T-cell (primary cell): ENCODE measurements at regions not wholly inside any gene's neighbourhood (a gene's known extent, or its start where the extent isn't known, plus 50 kb on each side); places are given as distances from the start of the nearest gene placed in this dataset.
"Not testable (repeated sequence)": the region's sequence is repeated elsewhere in the genome, so short reads cannot be mapped to it uniquely, and the experiment has no call there.

Source experiments
- ATAC-seq, 4 experiments: fragments of 200-7000 bp in 3 of 4; fragments of 150-1000 bp in 1 of 4; cut with Tn5 transposase; replicated peaks in 1 of 4; 1 replicate in 3 of 4; 2 replicates in 1 of 4; pipeline ENCODE4 v1.10.0; 2021; ENCODE audit warnings: moderate library complexity in 3 of 4, mild to moderate bottlenecking in 2 of 4, moderate number of reproducible peaks in 1 of 4
- CTCF ChIA-PET, 2 donors: fragments of 300-600 bp; sonication (Branson Sonifier 250); formaldehyde crosslinking; loops; one replicate each; lab custom pipeline; 2022; ENCODE audit warnings: antibody characterized with exemption in 2 of 2; lab: Charles Lee
- POLR2A ChIA-PET, 2 donors: fragments of 300-600 bp; sonication (Branson Sonifier 250); formaldehyde crosslinking; loops; one replicate each; lab custom pipeline; 2022; ENCODE audit warnings: antibody characterized with exemption in 2 of 2; lab: Charles Lee
- DNase-seq, 35 experiments: peaks; one replicate each; pipeline versions ENCODE4 v3.0.0 to v3.0.0-alpha.2; 2013 to 2023
- H3K27ac ChIP-seq: one replicate; pipeline ENCODE4 v1.5.1; 2013; ENCODE audit warnings: low read length
- H3K27me3 ChIP-seq, 2 experiments: replicated peaks in 1 of 2; 1 replicate in 1 of 2; 2 replicates in 1 of 2; pipeline versions ENCODE4 v1.6.1 to v1.7.0; 2013; ENCODE audit warnings: low read length in 1 of 2, mixed read lengths in 1 of 2; ENCODE audit not compliant: control insufficient read depth in 2 of 2, insufficient read depth in 2 of 2; ENCODE audit errors: extremely low read depth in 1 of 2
- H3K36me3 ChIP-seq, 2 donors: 1 replicate in 1 of 2; 2 replicates in 1 of 2; pipeline versions ENCODE4 v1.6.1 to v1.7.0; 2013; ENCODE audit warnings: low read length in 1 of 2; ENCODE audit not compliant: control insufficient read depth in 2 of 2, insufficient read depth in 1 of 2; ENCODE audit errors: extremely low read depth in 1 of 2
- H3K4me1 ChIP-seq, 2 experiments: 1 replicate in 1 of 2; 2 replicates in 1 of 2; pipeline versions ENCODE4 v1.6.1 to v1.7.0; 2013; ENCODE audit warnings: low read length in 2 of 2, mixed read lengths in 1 of 2; ENCODE audit not compliant: insufficient read depth in 2 of 2, control insufficient read depth in 1 of 2; ENCODE audit errors: extremely low read depth in 1 of 2
- H3K4me3 ChIP-seq, 2 donors: 1 replicate in 1 of 2; 2 replicates in 1 of 2; pipeline versions ENCODE4 v1.5.1 to v1.7.0; 2013; ENCODE audit warnings: mild to moderate bottlenecking in 2 of 2, low read length in 1 of 2, moderate library complexity in 1 of 2; ENCODE audit not compliant: control insufficient read depth in 1 of 2; ENCODE audit errors: extremely low read depth in 1 of 2
- H3K9me3 ChIP-seq: 2 replicates; pipeline ENCODE4 v1.7.0; 2013
- H3K27ac Mint-ChIP-seq, 2 donors: one replicate each; pipeline ENCODE4 v1.8.0; 2020 to 2021; ENCODE audit warnings: mild to moderate bottlenecking in 2 of 2, mixed read lengths in 2 of 2
- H3K27me3 Mint-ChIP-seq, 2 donors: one replicate each; pipeline ENCODE4 v1.8.0; 2021 to 2022; ENCODE audit warnings: mixed read lengths in 2 of 2
- H3K36me3 Mint-ChIP-seq: one replicate; pipeline ENCODE4 v1.8.0; 2021; ENCODE audit warnings: mixed read lengths
- H3K4me1 Mint-ChIP-seq, 3 donors: one replicate each; pipeline ENCODE4 v1.8.0; 2020 to 2022; ENCODE audit warnings: mixed read lengths in 3 of 3, mild to moderate bottlenecking in 1 of 3
- H3K4me3 Mint-ChIP-seq, 3 donors: one replicate each; pipeline ENCODE4 v1.8.0; 2020 to 2022; ENCODE audit warnings: mild to moderate bottlenecking in 3 of 3, mixed read lengths in 3 of 3, moderate library complexity in 3 of 3
- H3K9me3 Mint-ChIP-seq, 3 donors: one replicate each; pipeline ENCODE4 v1.8.0; 2020 to 2022; ENCODE audit warnings: mixed read lengths in 3 of 3
- WGBS: methylation state at CpG from one replicate; pipeline ENCODE4 v1.1.5; 2013; ENCODE audit warnings: missing lambda C conversion rate; ENCODE audit not compliant: insufficient coverage; 5-methylcytosine and 5-hydroxymethylcytosine counted together

- ChIA-PET POLR2A (no interaction called here), CTCF (no interaction called here)
- no peaks in the 10 kb centered on the region for H3K27me3 Mint-ChIP-seq
- H3K36me3 ChIP-seq: no peaks in the 10 kb centered on the region
- DNase-seq (no peak), ATAC-seq (no peak)
- no CpG with 5 or more reads among the region's 1 CpG for WGBS
- peaks cover 0 to 4% (median 0%) of the 10 kb centered on the region in 3 donors for H3K9me3 Mint-ChIP-seq
- no peak overlapping the region for H3K4me3 Mint-ChIP-seq
- no peak overlapping the region for H3K4me3 ChIP-seq
- H3K36me3 Mint-ChIP-seq: no peaks in the 10 kb centered on the region
- H3K27ac ChIP-seq: no peak overlapping the region
- H3K4me1 ChIP-seq: no peaks in the 10 kb centered on the region
- no peaks in the 10 kb centered on the region for H3K9me3 ChIP-seq
- H3K4me1 Mint-ChIP-seq: no peaks in the 10 kb centered on the region
- H3K27ac Mint-ChIP-seq: no peak overlapping the region
- H3K27me3 ChIP-seq: no peaks in the 10 kb centered on the region
These were observed 749.4 kb downstream of the SOCS6 start for GRCh38 chr18:71038196-71038595.

DNA sequence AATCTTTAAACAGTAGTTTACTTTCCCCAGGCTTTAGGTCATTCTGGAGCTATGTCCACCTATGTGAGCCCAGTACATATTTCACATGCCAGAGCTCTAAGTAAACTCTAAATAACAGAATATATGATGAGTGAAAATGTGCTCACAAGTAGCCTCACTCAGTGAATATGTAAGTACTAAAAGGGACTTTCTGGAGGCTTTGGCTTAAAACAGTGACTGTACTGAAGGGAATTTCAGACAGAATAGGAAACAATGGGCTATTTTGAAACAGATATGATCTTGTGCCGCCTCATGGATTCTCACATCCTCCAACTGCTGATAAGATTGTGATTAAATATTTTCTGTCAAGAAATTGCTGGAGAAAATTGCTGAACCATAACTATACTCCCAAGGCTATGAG is 747.9 kb downstream of the SOCS6 start:
- H3K27me3 ChIP-seq: no peaks in the 10 kb centered on the region
- no CpG with 5 or more reads among the region's 1 CpG for WGBS
- no peak overlapping the region for H3K27ac ChIP-seq
- H3K27ac Mint-ChIP-seq: no peak overlapping the region
- ChIA-PET POLR2A (no interaction called here), CTCF (no interaction called here)
- H3K9me3 ChIP-seq: no peaks in the 10 kb centered on the region
- no peaks in the 10 kb centered on the region for H3K36me3 ChIP-seq
- H3K36me3 Mint-ChIP-seq: no peaks in the 10 kb centered on the region
- H3K9me3 Mint-ChIP-seq: peaks cover 0 to 4% (median 0%) of the 10 kb centered on the region in 3 donors
- DNase-seq: no peak
- H3K27me3 Mint-ChIP-seq: no peaks in the 10 kb centered on the region
- no peaks in the 10 kb centered on the region for H3K4me1 ChIP-seq
- H3K4me3 Mint-ChIP-seq: no peak overlapping the region
- no peak overlapping the region for H3K4me3 ChIP-seq
- ATAC-seq: no peak
- H3K4me1 Mint-ChIP-seq: no peaks in the 10 kb centered on the region

DNA sequence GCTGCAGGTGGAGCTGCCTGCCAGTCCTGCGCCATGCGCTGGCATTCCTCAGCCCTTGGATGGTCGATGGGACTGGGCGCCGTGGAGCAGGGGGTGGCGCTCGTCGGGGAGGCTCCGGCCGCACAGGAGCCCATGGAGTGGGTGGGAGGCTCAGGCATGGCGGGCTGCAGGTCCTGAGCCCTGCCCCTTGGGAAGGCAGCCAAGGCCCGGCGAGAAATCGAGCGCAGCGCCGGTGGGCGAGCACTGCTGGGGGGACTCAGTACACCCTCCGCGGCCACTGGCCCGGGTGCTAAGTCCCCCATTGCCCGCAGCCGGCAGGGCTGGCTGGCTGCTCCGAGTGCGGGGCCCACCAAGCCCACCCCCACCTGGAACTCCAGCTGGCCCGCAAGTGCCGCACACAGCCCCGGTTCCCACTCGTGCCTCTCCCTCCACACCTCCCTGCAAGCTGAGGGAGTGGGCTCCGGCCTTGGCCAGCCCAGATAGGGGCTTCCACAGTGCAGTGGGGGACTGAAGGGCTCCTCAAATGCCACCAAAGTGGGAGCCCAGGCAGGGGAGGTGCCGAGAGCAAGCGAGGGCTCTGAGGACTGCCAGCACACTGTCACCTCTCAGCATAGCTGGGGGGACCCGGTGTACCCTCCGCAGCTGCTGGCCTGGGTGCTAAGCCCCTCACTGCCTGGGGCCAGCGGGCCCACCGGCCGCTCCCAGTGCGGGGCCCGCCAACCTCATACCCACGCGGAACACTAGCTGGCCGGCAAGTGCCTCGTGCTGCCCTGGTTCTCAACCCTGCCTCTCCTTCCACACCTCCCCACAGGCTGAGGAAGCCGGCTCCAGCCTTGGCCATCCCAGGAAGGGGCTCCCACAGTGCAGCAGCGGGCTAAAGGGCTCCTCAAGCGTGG is 742.7 kb downstream of the SOCS6 start:
- H3K27me3 Mint-ChIP-seq, H3K9me3 ChIP-seq, H3K27ac Mint-ChIP-seq, H3K36me3 Mint-ChIP-seq, H3K4me1 ChIP-seq, CTCF ChIA-PET, ATAC-seq, H3K4me3 Mint-ChIP-seq, H3K27ac ChIP-seq, H3K4me3 ChIP-seq, DNase-seq, POLR2A ChIA-PET, H3K4me1 Mint-ChIP-seq, H3K27me3 ChIP-seq, H3K36me3 ChIP-seq, H3K9me3 Mint-ChIP-seq: not testable (repeated sequence)
- WGBS: 91% methylated on average over 28 of the region's 46 CpGs

DNA sequence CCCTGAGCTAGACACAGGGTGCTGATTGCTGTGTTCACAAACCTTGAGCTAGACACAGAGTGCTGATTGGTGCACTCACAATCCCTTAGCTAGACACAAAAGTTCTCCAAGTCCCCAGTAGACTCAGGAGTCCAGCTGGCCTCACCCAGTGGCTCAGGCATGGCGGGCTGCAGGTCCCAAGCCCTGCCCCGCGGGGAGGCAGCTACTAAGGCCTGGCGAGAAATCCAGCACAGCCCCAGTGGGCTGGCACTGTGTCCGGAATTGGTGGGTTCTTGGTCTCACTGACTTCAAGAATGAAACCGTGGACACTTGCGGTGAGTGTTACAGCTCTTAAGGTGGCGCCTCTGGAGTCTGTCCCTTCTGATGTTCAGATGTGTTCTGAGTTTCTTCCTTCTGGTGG is 741.2 kb downstream of the SOCS6 start:
- H3K27me3 Mint-ChIP-seq, H3K9me3 ChIP-seq, H3K36me3 ChIP-seq, H3K4me3 ChIP-seq, H3K27ac Mint-ChIP-seq, H3K4me3 Mint-ChIP-seq, H3K36me3 Mint-ChIP-seq, H3K9me3 Mint-ChIP-seq, H3K27me3 ChIP-seq, ATAC-seq, DNase-seq, CTCF ChIA-PET, H3K4me1 ChIP-seq, H3K4me1 Mint-ChIP-seq, H3K27ac ChIP-seq: not testable (repeated sequence)
- WGBS: 91% methylated on average over 4 of the region's 8 CpGs
- POLR2A ChIA-PET: interaction anchor here in 1 of 2 donors (0.7 kb wide), 1 partner anchor 17 kb away, joined by 3 read pairs; no protein-coding TSS in a partner anchor

DNA sequence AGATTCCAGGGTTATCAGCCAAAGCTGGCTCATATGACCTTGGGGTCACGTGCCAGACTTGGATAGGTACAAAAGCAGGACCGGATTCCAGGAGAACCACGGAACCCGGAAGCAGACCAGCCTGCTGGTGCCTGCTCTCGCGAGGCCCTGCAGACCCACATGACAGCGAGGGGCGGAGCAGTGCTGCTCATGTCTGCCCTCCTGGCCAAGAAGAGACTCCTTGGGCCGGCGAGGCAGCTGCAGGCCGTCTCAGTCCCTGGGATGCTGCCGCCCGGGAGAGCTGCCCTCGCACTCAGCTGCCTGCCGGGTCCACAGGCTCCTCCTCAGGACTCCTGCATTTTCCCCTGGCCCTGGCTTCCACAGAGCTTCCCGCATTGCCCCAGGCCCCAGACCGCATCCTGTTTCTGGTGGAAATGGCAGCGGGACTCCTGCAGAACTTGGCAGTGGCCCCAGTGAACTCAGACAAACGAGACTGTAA is 739.5 kb downstream of the SOCS6 start:
- WGBS: 80% methylated on average over 18 of the region's 19 CpGs
- H3K4me1 ChIP-seq: no peaks in the 10 kb centered on the region
- H3K36me3 ChIP-seq: no peaks in the 10 kb centered on the region
- H3K4me3 ChIP-seq: no peak overlapping the region
- ATAC-seq (no peak), DNase-seq (no peak)
- peaks cover 0 to 6% (median 2%) of the 10 kb centered on the region in 3 donors for H3K9me3 Mint-ChIP-seq
- no peak overlapping the region for H3K27ac Mint-ChIP-seq
- no peak overlapping the region for H3K4me3 Mint-ChIP-seq
- no peaks in the 10 kb centered on the region for H3K27me3 Mint-ChIP-seq
- H3K4me1 Mint-ChIP-seq: no peaks in the 10 kb centered on the region
- H3K36me3 Mint-ChIP-seq: no peaks in the 10 kb centered on the region
- POLR2A ChIA-PET: no interaction called here
- CTCF ChIA-PET: no interaction called here
- H3K27ac ChIP-seq: no peak overlapping the region
- H3K9me3 ChIP-seq: no peaks in the 10 kb centered on the region
- H3K27me3 ChIP-seq: no peaks in the 10 kb centered on the region

DNA sequence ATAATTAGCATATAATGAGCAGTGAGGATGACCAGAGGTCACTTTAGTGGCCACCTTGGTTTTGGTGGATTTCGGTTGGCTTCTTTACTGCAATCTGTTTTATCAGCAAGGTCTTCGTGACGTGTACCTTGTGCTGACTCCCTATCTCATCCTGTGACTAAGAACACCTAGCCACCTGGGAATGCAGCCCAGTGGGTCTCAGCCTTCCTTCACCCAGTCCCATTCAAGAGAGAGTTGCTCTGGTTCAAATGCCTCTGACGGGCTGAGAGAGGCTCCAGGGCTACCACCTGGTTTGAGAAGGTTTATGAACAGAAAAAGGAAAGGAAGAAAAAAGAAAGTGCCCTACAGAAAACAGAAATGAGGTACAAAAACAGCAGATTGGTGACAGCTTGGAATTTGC is 738.7 kb downstream of the SOCS6 start:
- no peak overlapping the region for H3K27ac Mint-ChIP-seq
- Histone ChIP-seq H3K4me1 (no peaks in the 10 kb centered on the region), H3K9me3 (no peaks in the 10 kb centered on the region), H3K36me3 (no peaks in the 10 kb centered on the region), H3K27me3 (no peaks in the 10 kb centered on the region), H3K27ac (no peak overlapping the region), H3K4me3 (no peak overlapping the region)
- H3K36me3 Mint-ChIP-seq: no peaks in the 10 kb centered on the region
- no peaks in the 10 kb centered on the region for H3K4me1 Mint-ChIP-seq
- H3K9me3 Mint-ChIP-seq: peaks cover 0 to 6% (median 2%) of the 10 kb centered on the region in 3 donors
- CTCF ChIA-PET: no interaction called here
- no peaks in the 10 kb centered on the region for H3K27me3 Mint-ChIP-seq
- 82% methylated on average over 2 of the region's 4 CpGs for WGBS
- POLR2A ChIA-PET: no interaction called here
- no peak for ATAC-seq
- no peak for DNase-seq
- no peak overlapping the region for H3K4me3 Mint-ChIP-seq
